ENCODE measurements at regions not wholly inside any gene's neighbourhood (a gene's known extent, or its start where the extent isn't known, plus 50 kb on each side); places are given as distances from the start of the nearest gene placed in this dataset.

DNA sequence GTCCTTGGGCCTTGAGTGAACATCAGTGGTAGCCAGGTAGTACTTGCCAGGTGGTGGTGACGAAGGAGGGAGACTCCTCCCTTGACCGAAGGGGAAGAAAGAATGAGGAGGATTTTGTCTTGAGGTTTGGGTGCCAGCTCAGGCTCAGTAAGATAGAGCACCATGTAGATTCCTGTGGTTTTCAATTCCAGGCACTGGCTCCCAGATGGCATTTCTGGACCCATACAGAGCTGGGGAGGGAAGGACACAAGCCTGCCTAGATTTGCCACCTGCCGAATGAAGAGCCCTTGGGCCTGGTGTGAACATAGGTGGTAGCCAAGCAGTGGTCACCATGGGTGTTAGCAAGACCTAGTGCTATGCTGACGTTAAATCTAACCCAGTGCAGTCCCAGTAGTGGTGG, 108.8 kb upstream of the UBE2E3 start:
- no peaks in the 10 kb centered on the region for H3K4me1 ChIP-seq
- TF ChIP-seq, protein P1, sequence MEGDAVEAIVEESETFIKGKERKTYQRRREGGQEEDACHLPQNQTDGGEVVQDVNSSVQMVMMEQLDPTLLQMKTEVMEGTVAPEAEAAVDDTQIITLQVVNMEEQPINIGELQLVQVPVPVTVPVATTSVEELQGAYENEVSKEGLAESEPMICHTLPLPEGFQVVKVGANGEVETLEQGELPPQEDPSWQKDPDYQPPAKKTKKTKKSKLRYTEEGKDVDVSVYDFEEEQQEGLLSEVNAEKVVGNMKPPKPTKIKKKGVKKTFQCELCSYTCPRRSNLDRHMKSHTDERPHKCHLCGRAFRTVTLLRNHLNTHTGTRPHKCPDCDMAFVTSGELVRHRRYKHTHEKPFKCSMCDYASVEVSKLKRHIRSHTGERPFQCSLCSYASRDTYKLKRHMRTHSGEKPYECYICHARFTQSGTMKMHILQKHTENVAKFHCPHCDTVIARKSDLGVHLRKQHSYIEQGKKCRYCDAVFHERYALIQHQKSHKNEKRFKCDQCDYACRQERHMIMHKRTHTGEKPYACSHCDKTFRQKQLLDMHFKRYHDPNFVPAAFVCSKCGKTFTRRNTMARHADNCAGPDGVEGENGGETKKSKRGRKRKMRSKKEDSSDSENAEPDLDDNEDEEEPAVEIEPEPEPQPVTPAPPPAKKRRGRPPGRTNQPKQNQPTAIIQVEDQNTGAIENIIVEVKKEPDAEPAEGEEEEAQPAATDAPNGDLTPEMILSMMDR (IDR thresholded peaks at IDR 0.05), result no peak
- no peak overlapping the region for H3K27ac ChIP-seq
- H3K27me3 ChIP-seq (ENCODE audit: low read depth), result no peaks in the 10 kb centered on the region
- H3K4me3 ChIP-seq, result no peak overlapping the region
- no peaks in the 10 kb centered on the region for H3K9me3 ChIP-seq
- ATAC-seq, result no peak
- DNase-seq, result no peak
- H3K36me3 ChIP-seq, result no peaks in the 10 kb centered on the region
- intact Hi-C loops (cut with DNase I), result no loop called here

DNA sequence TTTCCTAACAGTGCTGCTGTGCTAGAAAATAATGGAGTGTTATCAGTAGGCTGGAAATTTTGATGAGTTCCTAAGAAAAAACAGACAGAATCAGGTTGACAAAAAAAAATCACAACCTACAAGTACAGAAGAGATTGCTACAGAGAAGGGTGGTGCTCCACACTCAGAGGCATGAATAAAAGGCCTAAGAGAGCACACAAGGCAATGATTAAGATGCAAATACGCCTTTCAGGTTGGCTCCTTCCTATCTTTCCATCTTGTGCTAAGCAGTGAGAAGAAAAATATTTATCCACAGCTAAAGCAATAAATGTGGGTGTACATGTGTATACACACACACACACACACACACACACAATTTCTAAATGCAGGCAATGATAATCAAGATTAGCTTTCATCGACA, 130.6 kb upstream of the UBE2E3 start:
- Histone ChIP-seq H3K4me3 (no peak overlapping the region), H3K9me3 (no peaks in the 10 kb centered on the region), H3K36me3 (no peaks in the 10 kb centered on the region), H3K27me3 (ENCODE audit: low read depth) (no peaks in the 10 kb centered on the region), H3K27ac (no peak overlapping the region), H3K4me1 (no peaks in the 10 kb centered on the region)
- DNase-seq (no peak), ATAC-seq (no peak)
- intact Hi-C loops (cut with DNase I), result no loop called here
- TF ChIP-seq, protein P1 (IDR thresholded peaks at IDR 0.05), result no peak

DNA sequence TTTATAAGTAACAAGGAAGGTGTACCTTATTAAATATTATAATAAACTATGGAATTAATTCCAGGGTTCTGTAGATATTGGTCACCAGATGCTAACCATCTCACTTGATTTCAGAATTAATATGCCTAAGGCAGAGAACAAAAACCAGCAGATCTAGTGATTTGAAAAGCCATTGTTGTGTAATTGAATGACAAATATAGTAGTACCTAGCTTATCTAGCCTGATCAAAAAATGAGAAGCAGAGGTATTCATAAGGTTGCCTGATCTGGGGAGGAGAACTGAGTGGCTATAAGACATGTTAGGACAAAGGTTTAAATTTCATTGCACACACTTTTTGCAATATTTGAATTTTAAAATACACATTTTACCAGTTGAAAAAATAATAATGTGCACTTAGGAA, 132.0 kb upstream of the UBE2E3 start:
- Histone ChIP-seq H3K9me3 (no peaks in the 10 kb centered on the region), H3K4me1 (no peaks in the 10 kb centered on the region), H3K27me3 (ENCODE audit: low read depth) (no peaks in the 10 kb centered on the region), H3K4me3 (no peak overlapping the region), H3K36me3 (no peaks in the 10 kb centered on the region), H3K27ac (no peak overlapping the region)
- intact Hi-C loops (cut with DNase I), result no loop called here
- DNase-seq (no peak), ATAC-seq (no peak)
- TF ChIP-seq, protein P1 (IDR thresholded peaks at IDR 0.05), result no peak

DNA sequence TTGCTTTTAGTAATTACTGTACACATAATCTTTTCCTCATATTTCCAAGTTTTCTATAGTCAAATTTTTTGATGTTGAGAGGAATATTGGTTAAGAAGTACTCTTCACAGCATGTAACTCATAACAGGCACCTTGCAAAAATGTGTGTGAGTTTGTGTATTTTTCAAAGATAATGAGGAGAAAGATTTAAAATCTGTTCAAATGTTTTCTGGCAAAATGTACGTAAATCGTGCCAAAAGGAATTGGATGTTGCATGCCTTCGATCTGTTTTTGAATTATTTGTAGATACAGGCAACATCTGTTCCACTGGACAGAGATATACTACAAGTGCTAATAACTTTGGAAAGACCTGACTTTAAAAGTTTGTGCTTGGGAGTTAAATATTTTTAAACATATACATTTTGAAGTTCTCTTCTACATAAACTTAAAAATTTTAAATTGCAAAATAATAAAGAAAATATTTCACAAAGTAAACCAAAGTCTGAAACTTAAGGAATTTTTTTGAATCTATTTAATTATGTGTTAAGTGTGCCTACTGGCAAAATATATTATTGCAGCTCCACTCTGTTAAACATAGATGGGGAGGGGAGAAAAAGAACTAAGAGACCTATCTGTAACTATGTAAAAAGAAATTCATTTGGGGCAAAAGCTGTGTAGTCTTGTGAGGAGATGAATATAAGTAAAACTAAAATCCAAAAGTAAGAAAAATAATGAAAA, 133.5 kb upstream of the UBE2E3 start:
- Histone ChIP-seq H3K36me3 (no peaks in the 10 kb centered on the region), H3K27ac (no peak overlapping the region), H3K4me1 (no peaks in the 10 kb centered on the region), H3K9me3 (no peaks in the 10 kb centered on the region), H3K27me3 (ENCODE audit: low read depth) (no peaks in the 10 kb centered on the region), H3K4me3 (no peak overlapping the region)
- ATAC-seq (no peak), DNase-seq (no peak)
- intact Hi-C loops (cut with DNase I), result no loop called here
- TF ChIP-seq, protein P1 (IDR thresholded peaks at IDR 0.05), result no peak

DNA sequence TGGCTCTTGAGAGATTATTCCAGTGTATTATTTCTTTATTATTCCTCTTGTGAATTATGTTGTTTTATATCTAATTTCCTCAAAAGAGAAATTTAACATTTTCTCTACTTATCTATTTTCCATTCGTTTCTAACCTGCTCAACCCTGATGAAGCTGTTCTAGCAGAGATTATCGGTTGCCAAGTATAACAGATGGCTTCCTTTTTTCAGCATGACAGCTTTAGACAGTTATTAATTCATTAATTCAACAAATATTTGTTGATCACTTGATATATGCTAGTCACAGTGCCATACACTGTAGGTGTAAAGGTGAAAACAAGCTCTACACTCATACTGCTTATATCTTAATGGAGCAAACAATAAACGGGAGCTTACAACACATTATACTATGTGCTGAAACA, 137.9 kb upstream of the UBE2E3 start:
- no peak for ATAC-seq
- no peak overlapping the region for H3K4me3 ChIP-seq
- H3K27ac ChIP-seq, result no peak overlapping the region
- H3K4me1 ChIP-seq, result no peaks in the 10 kb centered on the region
- no peaks in the 10 kb centered on the region for H3K9me3 ChIP-seq
- H3K36me3 ChIP-seq, result no peaks in the 10 kb centered on the region
- intact Hi-C loops (cut with DNase I), result no loop called here
- TF ChIP-seq, protein P1 (IDR thresholded peaks at IDR 0.05), result no peak
- no peak for DNase-seq
- no peaks in the 10 kb centered on the region for H3K27me3 ChIP-seq (ENCODE audit: low read depth)
